Stimulated activated effector memory CD8-positive, alpha-beta T cell treated with anti-CD3 and anti-CD28 coated beads, Interleukin-12 subunit alpha, Interleukin-12 subunit beta, amount 100 ng/mL, for 72 hours (primary cell): ENCODE measurements at regions not wholly inside any gene's neighbourhood (a gene's known extent, or its start where the extent isn't known, plus 50 kb on each side); places are given as distances from the start of the nearest gene placed in this dataset.

ENCODE experiments used
- ATAC-seq: fragments of 150-1000 bp; cut with Tn5 transposase; 2 replicates; pipeline ENCODE4 v1.10.0; 2021
- DNase-seq, 2 donors: peaks; one replicate each; pipeline ENCODE4 v3.0.0; 2021 to 2022; ENCODE audit warnings: low spot score in 2 of 2
- H3K27ac Mint-ChIP-seq: one replicate; pipeline ENCODE4 v1.8.0; 2022; ENCODE audit warnings: mild to moderate bottlenecking, mixed read lengths
- H3K36me3 Mint-ChIP-seq: one replicate; pipeline ENCODE4 v1.8.0; 2022; ENCODE audit warnings: mild to moderate bottlenecking, mixed read lengths
- H3K4me1 Mint-ChIP-seq: one replicate; pipeline ENCODE4 v1.8.0; 2022; ENCODE audit warnings: mixed read lengths
- H3K4me3 Mint-ChIP-seq: one replicate; pipeline ENCODE4 v1.8.0; 2022; ENCODE audit warnings: mild to moderate bottlenecking, mixed read lengths
- H3K9me3 Mint-ChIP-seq: one replicate; pipeline ENCODE4 v1.8.0; 2022; ENCODE audit warnings: mixed read lengths

DNA sequence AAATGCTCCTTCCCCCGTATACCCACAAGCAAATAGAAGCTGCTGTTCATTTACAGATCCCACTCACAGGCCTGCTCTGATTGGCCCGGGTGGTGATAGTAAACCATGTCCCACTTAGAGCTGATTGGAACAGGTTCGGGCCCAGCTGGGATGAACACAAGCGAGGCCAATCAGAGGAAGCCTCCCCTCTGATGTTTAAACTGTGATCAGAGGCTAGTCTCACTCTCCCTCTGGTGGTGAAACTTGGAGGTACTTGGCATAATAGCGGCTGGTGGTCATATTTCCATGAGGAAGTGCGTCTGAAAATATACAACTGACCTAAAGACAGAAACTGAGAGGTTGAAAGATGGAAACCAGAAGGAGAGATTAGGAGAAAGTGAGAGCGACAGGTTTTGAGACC is 51.5 kb upstream of the TRPC3 start:
- Mint-ChIP-seq H3K36me3 (no peaks in the 10 kb centered on the region), H3K4me3 (no peak overlapping the region), H3K27ac (no peak overlapping the region), H3K9me3 (no peaks in the 10 kb centered on the region), H3K4me1 (peaks cover 4% of the 10 kb centered on the region)
- DNase-seq (peak in 1 of 2 donors; percentile 52), ATAC-seq (peak; percentile 67)
